CD14-positive monocyte (primary cell): ENCODE measurements at regions not wholly inside any gene's neighbourhood (a gene's known extent, or its start where the extent isn't known, plus 50 kb on each side); places are given as distances from the start of the nearest gene placed in this dataset.

Experiments used
- DNase-seq, 3 donors: peaks; one replicate each; pipeline ENCODE4 v3.0.0-alpha.2; 2011 to 2022
- H2AFZ ChIP-seq: 2 replicates; pipeline ENCODE4 v1.6.0; 2012; ENCODE audit warnings: mild to moderate bottlenecking, low read depth, low read length, inconsistent platforms; ENCODE audit not compliant: insufficient read depth, poor library complexity, severe bottlenecking
- H3K27ac ChIP-seq, 2 donors: 1 replicate in 1 of 2; 2 replicates in 1 of 2; pipeline ENCODE4 v1.5.1; 2012 to 2013; ENCODE audit warnings: low read length in 2 of 2, control low read depth in 1 of 2, inconsistent platforms in 1 of 2, low read depth in 1 of 2, mild to moderate bottlenecking in 1 of 2
- H3K27me3 ChIP-seq, 2 donors: one replicate each; pipeline versions ENCODE4 v1.6.0 to v1.6.1; 2011 to 2013; ENCODE audit warnings: low read length in 2 of 2; ENCODE audit not compliant: control insufficient read depth in 2 of 2, insufficient read depth in 2 of 2
- H3K36me3 ChIP-seq, 2 donors: replicated peaks in 1 of 2; 1 replicate in 1 of 2; 2 replicates in 1 of 2; pipeline versions ENCODE4 v1.5.1 to v1.6.1; 2012 to 2013; ENCODE audit warnings: low read length in 2 of 2, control low read depth in 1 of 2, inconsistent platforms in 1 of 2, mild to moderate bottlenecking in 1 of 2; ENCODE audit not compliant: insufficient read depth in 2 of 2, control insufficient read depth in 1 of 2
- H3K4me1 ChIP-seq, 2 donors: 1 replicate in 1 of 2; 2 replicates in 1 of 2; pipeline versions ENCODE4 v1.5.1 to v1.6.1; 2012 to 2013; ENCODE audit warnings: low read length in 2 of 2, control low read depth in 1 of 2, inconsistent platforms in 1 of 2, mild to moderate bottlenecking in 1 of 2, moderate library complexity in 1 of 2; ENCODE audit not compliant: insufficient read depth in 2 of 2, control insufficient read depth in 1 of 2
- H3K4me2 ChIP-seq: replicated peaks from 2 replicates; pipeline ENCODE3; 2012; ENCODE audit warnings: low read length, moderate library complexity, mild to moderate bottlenecking; ENCODE audit not compliant: poor library complexity, severe bottlenecking; ENCODE audit errors: extremely low read depth
- H3K4me3 ChIP-seq, 3 experiments: fragments of 200-600 bp in 1 of 3; sonication (generic) in 1 of 3; replicated peaks in 1 of 3; 1 replicate in 2 of 3; 2 replicates in 1 of 3; pipeline ENCODE4 v1.5.1; 2011 to 2013; ENCODE audit warnings: low read length in 3 of 3, mild to moderate bottlenecking in 3 of 3, control low read depth in 2 of 3, low read depth in 2 of 3, inconsistent platforms in 1 of 3, moderate library complexity in 1 of 3
- H3K79me2 ChIP-seq: 2 replicates; pipeline ENCODE4 v1.6.0; 2012; ENCODE audit warnings: mild to moderate bottlenecking, control low read depth, inconsistent platforms, low read length, moderate library complexity; ENCODE audit not compliant: insufficient read depth
- H3K9ac ChIP-seq: 2 replicates; pipeline ENCODE4 v1.6.0; 2017; ENCODE audit warnings: low read length, mild to moderate bottlenecking; ENCODE audit not compliant: insufficient read depth, poor library complexity, severe bottlenecking
- H3K9me3 ChIP-seq, 2 donors: replicated peaks in 1 of 2; 1 replicate in 1 of 2; 2 replicates in 1 of 2; pipeline versions ENCODE4 v1.5.1 to v1.6.1; 2012 to 2013; ENCODE audit warnings: low read length in 2 of 2, control low read depth in 1 of 2; ENCODE audit not compliant: control insufficient read depth in 1 of 2, insufficient read depth in 1 of 2
- H4K20me1 ChIP-seq: 2 replicates; pipeline ENCODE4 v1.6.0; 2012; ENCODE audit warnings: mild to moderate bottlenecking, low read length, control low read depth, moderate library complexity; ENCODE audit not compliant: insufficient read depth
- H3K27ac Mint-ChIP-seq, 7 donors: one replicate each; pipeline ENCODE4 v1.8.0; 2020; ENCODE audit warnings: mild to moderate bottlenecking in 7 of 7, mixed read lengths in 7 of 7, moderate library complexity in 6 of 7, inconsistent platforms in 2 of 7
- H3K27me3 Mint-ChIP-seq, 3 donors: one replicate each; pipeline ENCODE4 v1.8.0; 2021 to 2022; ENCODE audit warnings: low read depth in 3 of 3, mild to moderate bottlenecking in 3 of 3, mixed read lengths in 3 of 3, moderate library complexity in 3 of 3, inconsistent platforms in 1 of 3
- H3K36me3 Mint-ChIP-seq, 2 donors: one replicate each; pipeline ENCODE4 v1.8.0; 2020; ENCODE audit warnings: mixed read lengths in 2 of 2, inconsistent platforms in 1 of 2, mild to moderate bottlenecking in 1 of 2
- H3K4me1 Mint-ChIP-seq: one replicate; pipeline ENCODE4 v1.8.0; 2020; ENCODE audit warnings: mild to moderate bottlenecking, mixed read lengths
- H3K4me3 Mint-ChIP-seq, 2 donors: one replicate each; pipeline ENCODE4 v1.8.0; 2020; ENCODE audit warnings: mild to moderate bottlenecking in 2 of 2, mixed read lengths in 2 of 2, moderate library complexity in 1 of 2
- H3K9me3 Mint-ChIP-seq, 7 donors: one replicate each; pipeline ENCODE4 v1.8.0; 2020 to 2022; ENCODE audit warnings: mixed read lengths in 7 of 7, mild to moderate bottlenecking in 6 of 7, moderate library complexity in 6 of 7, inconsistent platforms in 2 of 7
- WGBS: methylation state at CpG from one replicate; pipeline ENCODE4 v1.1.5; 2013; ENCODE audit warnings: missing lambda C conversion rate; ENCODE audit not compliant: insufficient coverage; 5-methylcytosine and 5-hydroxymethylcytosine counted together
- intact Hi-C, 2 donors: fragments of 100-400 bp; cut with micrococcal nuclease; formaldehyde crosslinking; loops; one replicate each; pipeline versions ENCODE4 v1.15.0 to v1.15.1; 2023
- TF ChIP-seq, protein P1 (sequence below): fragments of 200-600 bp; IDR thresholded peaks from one replicate; pipeline ENCODE4 v1.8.0; 2022; ENCODE audit warnings: antibody characterized with exemption, mild to moderate bottlenecking

DNA sequence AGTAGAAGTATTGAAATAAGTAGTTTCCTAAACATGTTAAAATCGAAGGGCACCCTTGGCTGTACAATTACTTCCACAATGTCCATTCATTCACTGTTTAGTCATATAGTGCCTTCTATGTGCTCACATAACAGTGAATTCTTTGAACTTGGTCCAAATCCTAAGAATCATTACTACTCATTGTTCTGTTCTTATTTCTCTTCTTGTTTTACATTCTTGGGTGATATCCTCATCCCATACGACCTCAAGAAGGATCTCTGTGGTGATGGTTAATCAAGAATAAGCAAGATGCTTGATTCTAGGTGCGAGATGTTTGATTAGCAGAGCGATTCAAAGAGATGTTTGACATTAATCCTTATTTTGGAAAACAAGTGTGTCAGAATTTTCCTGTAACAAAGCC, 667.4 kb upstream of the ZP4 start:
- H3K36me3 Mint-ChIP-seq = no peaks in the 10 kb centered on the region
- no peaks in the 10 kb centered on the region for H3K36me3 ChIP-seq
- H3K27ac Mint-ChIP-seq = no peak overlapping the region
- no peaks in the 10 kb centered on the region for H3K79me2 ChIP-seq
- H3K27ac ChIP-seq = no peak overlapping the region
- H3K4me3 ChIP-seq = no peak overlapping the region
- WGBS = no CpG with 5 or more reads among the region's 4 CpGs
- no peaks in the 10 kb centered on the region for H3K4me1 Mint-ChIP-seq
- no peak overlapping the region for H3K4me3 Mint-ChIP-seq
- no peaks in the 10 kb centered on the region for H4K20me1 ChIP-seq
- no peaks in the 10 kb centered on the region for H3K27me3 ChIP-seq
- no peaks in the 10 kb centered on the region for H3K4me1 ChIP-seq
- no peak for DNase-seq
- TF ChIP-seq, protein P1, sequence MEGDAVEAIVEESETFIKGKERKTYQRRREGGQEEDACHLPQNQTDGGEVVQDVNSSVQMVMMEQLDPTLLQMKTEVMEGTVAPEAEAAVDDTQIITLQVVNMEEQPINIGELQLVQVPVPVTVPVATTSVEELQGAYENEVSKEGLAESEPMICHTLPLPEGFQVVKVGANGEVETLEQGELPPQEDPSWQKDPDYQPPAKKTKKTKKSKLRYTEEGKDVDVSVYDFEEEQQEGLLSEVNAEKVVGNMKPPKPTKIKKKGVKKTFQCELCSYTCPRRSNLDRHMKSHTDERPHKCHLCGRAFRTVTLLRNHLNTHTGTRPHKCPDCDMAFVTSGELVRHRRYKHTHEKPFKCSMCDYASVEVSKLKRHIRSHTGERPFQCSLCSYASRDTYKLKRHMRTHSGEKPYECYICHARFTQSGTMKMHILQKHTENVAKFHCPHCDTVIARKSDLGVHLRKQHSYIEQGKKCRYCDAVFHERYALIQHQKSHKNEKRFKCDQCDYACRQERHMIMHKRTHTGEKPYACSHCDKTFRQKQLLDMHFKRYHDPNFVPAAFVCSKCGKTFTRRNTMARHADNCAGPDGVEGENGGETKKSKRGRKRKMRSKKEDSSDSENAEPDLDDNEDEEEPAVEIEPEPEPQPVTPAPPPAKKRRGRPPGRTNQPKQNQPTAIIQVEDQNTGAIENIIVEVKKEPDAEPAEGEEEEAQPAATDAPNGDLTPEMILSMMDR = no peak
- no peak overlapping the region for H2AFZ ChIP-seq
- H3K9ac ChIP-seq = no peak overlapping the region
- no peaks in the 10 kb centered on the region for H3K27me3 Mint-ChIP-seq
- H3K9me3 ChIP-seq = peaks cover 4% of the 10 kb centered on the region in 2 donors
- no peak overlapping the region for H3K4me2 ChIP-seq
- intact Hi-C loops = no loop called here
- peaks cover 0 to 15% (median 4%) of the 10 kb centered on the region in 7 donors for H3K9me3 Mint-ChIP-seq

GRCh38 chr1:238552271-238552670, 661.5 kb upstream of the ZP4 start:
- no peaks in the 10 kb centered on the region for H3K79me2 ChIP-seq
- no peaks in the 10 kb centered on the region for H4K20me1 ChIP-seq
- H3K4me2 ChIP-seq = no peak overlapping the region
- Mint-ChIP-seq H3K4me1 (no peaks in the 10 kb centered on the region), H3K27me3 (no peaks in the 10 kb centered on the region), H3K27ac (no peak overlapping the region), H3K36me3 (no peaks in the 10 kb centered on the region), H3K9me3 (peaks cover 0 to 8% (median 3%) of the 10 kb centered on the region in 7 donors), H3K4me3 (no peak overlapping the region)
- 92% methylated on average over 3 of the region's 8 CpGs for WGBS
- no peak overlapping the region for H2AFZ ChIP-seq
- H3K9ac ChIP-seq = no peak overlapping the region
- H3K9me3 ChIP-seq = no peaks in the 10 kb centered on the region
- H3K27ac ChIP-seq = no peak overlapping the region
- no peaks in the 10 kb centered on the region for H3K36me3 ChIP-seq
- TF ChIP-seq, protein P1 = no peak
- DNase-seq = no peak
- no peaks in the 10 kb centered on the region for H3K27me3 ChIP-seq
- intact Hi-C loops = no loop called here
- no peaks in the 10 kb centered on the region for H3K4me1 ChIP-seq
- no peak overlapping the region for H3K4me3 ChIP-seq
